GM23338 (cell line): ENCODE measurements at regions not wholly inside any gene's neighbourhood (a gene's known extent, or its start where the extent isn't known, plus 50 kb on each side); places are given as distances from the start of the nearest gene placed in this dataset.

Experiments
- ATAC-seq: fragments of 200-7000 bp; cut with Tn5 transposase; 3 replicates; pipeline ENCODE4 v1.9.1; 2020
- DNase-seq: peaks from one replicate; pipeline ENCODE4 v3.0.0-alpha.2; 2015; ENCODE audit warnings: low spot score
- H2AFZ ChIP-seq: fragments of 200-600 bp; sonication (generic); 2 replicates; pipeline ENCODE4 v1.8.0; 2016; ENCODE audit warnings: antibody characterized with exemption, mild to moderate bottlenecking, moderate library complexity
- H3F3A ChIP-seq: fragments of 200-600 bp; sonication (generic); replicated peaks from 2 replicates; pipeline ENCODE4 v1.8.0; 2017; ENCODE audit warnings: antibody characterized with exemption, mixed run types, low read depth
- H3K27ac ChIP-seq: fragments of 200-600 bp; sonication (generic); 2 replicates; pipeline ENCODE4 v1.6.1; 2016; ENCODE audit warnings: low read depth
- H3K27me3 ChIP-seq: fragments of 200-600 bp; sonication (generic); 2 replicates; pipeline ENCODE4 v1.8.0; 2016; ENCODE audit warnings: mild to moderate bottlenecking, mixed run types, moderate library complexity; ENCODE audit not compliant: insufficient read depth
- H3K36me3 ChIP-seq: fragments of 200-600 bp; sonication (generic); 2 replicates; pipeline ENCODE4 v1.8.0; 2016; ENCODE audit warnings: mild to moderate bottlenecking; ENCODE audit not compliant: insufficient read depth
- H3K4me1 ChIP-seq: fragments of 200-600 bp; sonication (generic); 2 replicates; pipeline ENCODE4 v1.8.0; 2016; ENCODE audit warnings: mild to moderate bottlenecking, moderate library complexity; ENCODE audit not compliant: insufficient read depth
- H3K4me2 ChIP-seq: fragments of 200-600 bp; sonication (generic); 2 replicates; pipeline ENCODE4 v1.7.1; 2017; ENCODE audit warnings: mixed run types
- H3K4me3 ChIP-seq: fragments of 200-600 bp; sonication (generic); 2 replicates; pipeline ENCODE4 v1.6.1; 2016; ENCODE audit warnings: mixed run types
- H3K79me2 ChIP-seq: fragments of 200-600 bp; sonication (generic); replicated peaks from 2 replicates; pipeline ENCODE4 v1.8.0; 2017; ENCODE audit warnings: mild to moderate bottlenecking; ENCODE audit not compliant: insufficient read depth
- H3K9me2 ChIP-seq: fragments of 200-600 bp; sonication (generic); 2 replicates; pipeline ENCODE4 v1.8.0; 2017; ENCODE audit not compliant: insufficient read depth
- H4K20me1 ChIP-seq: fragments of 200-600 bp; sonication (generic); replicated peaks from 2 replicates; pipeline ENCODE4 v1.8.0; 2017; ENCODE audit warnings: mild to moderate bottlenecking; ENCODE audit not compliant: insufficient read depth
- H3K27ac Mint-ChIP-seq: 2 replicates; pipeline ENCODE4 v1.8.0; 2020; ENCODE audit warnings: inconsistent platforms, mild to moderate bottlenecking, moderate library complexity, mixed read lengths
- H3K27me3 Mint-ChIP-seq: 3 replicates; pipeline ENCODE4 v1.8.0; 2022; ENCODE audit warnings: low read depth, mild to moderate bottlenecking, moderate library complexity, mixed read lengths, inconsistent platforms; ENCODE audit not compliant: insufficient read depth, poor library complexity
- H3K36me3 Mint-ChIP-seq: 3 replicates; pipeline ENCODE4 v1.8.0; 2021; ENCODE audit warnings: low read depth, mild to moderate bottlenecking, inconsistent platforms, moderate library complexity, mixed read lengths
- H3K4me1 Mint-ChIP-seq: 3 replicates; pipeline ENCODE4 v1.8.0; 2020; ENCODE audit warnings: mild to moderate bottlenecking, inconsistent platforms, mixed read lengths
- H3K4me3 Mint-ChIP-seq: 3 replicates; pipeline ENCODE4 v1.8.0; 2021; ENCODE audit warnings: moderate library complexity, mild to moderate bottlenecking, inconsistent platforms, mixed read lengths
- H3K9me3 Mint-ChIP-seq: 3 replicates; pipeline ENCODE4 v1.8.0; 2020; ENCODE audit warnings: moderate library complexity, mild to moderate bottlenecking, inconsistent platforms, mixed read lengths
- CREB1 ChIP-seq: fragments of 250-450 bp; sonication (Bioruptor Pico); IDR thresholded peaks from 2 replicates; pipeline ENCODE4 v1.5.0; 2020; ENCODE audit warnings: low read depth, mild to moderate bottlenecking, moderate library complexity
- POLR2AphosphoS5 ChIP-seq: IDR thresholded peaks from 2 replicates; pipeline ENCODE4 v1.6.1; 2016; ENCODE audit warnings: antibody characterized with exemption, low read depth
- STAT1 ChIP-seq: IDR thresholded peaks from one replicate; pipeline ENCODE4 v1.6.1; 2016; ENCODE audit warnings: antibody characterized with exemption; ENCODE audit not compliant: unreplicated experiment
- ZNF114 ChIP-seq: fragments of 250-450 bp; sonication (Bioruptor Pico); IDR thresholded peaks from 2 replicates; pipeline ENCODE4 v1.5.0; 2020; ENCODE audit warnings: mild to moderate bottlenecking, moderate library complexity
- ZNF331 ChIP-seq: fragments of 250-450 bp; sonication (Bioruptor Pico); IDR thresholded peaks from 2 replicates; pipeline ENCODE4 v1.5.0; 2020; ENCODE audit warnings: low read depth, mild to moderate bottlenecking, moderate library complexity
- TF ChIP-seq, protein P1 (sequence below): IDR thresholded peaks from one replicate; pipeline ENCODE4 v1.6.1; 2018; ENCODE audit warnings: antibody characterized with exemption; ENCODE audit not compliant: unreplicated experiment
- TF ChIP-seq, protein P2 (sequence below), 2 experiments: fragments of 200-600 bp in 1 of 2; sonication (generic) in 1 of 2; conservative IDR thresholded peaks; 2 replicates each; pipeline versions ENCODE4 v1.5.1 to v1.6.1; 2016 to 2017; ENCODE audit warnings: antibody characterized with exemption in 2 of 2, low read depth in 2 of 2, mild to moderate bottlenecking in 2 of 2, moderate library complexity in 1 of 2
- TF ChIP-seq, protein P3 (sequence below): fragments of 250-450 bp; sonication (Bioruptor Pico); IDR thresholded peaks from 2 replicates; pipeline ENCODE4 v1.5.0; 2020; ENCODE audit warnings: mild to moderate bottlenecking, moderate library complexity
- TF ChIP-seq, protein P4 (sequence below): IDR thresholded peaks from 2 replicates; pipeline ENCODE4 v1.6.1; 2016; ENCODE audit warnings: antibody characterized with exemption

DNA sequence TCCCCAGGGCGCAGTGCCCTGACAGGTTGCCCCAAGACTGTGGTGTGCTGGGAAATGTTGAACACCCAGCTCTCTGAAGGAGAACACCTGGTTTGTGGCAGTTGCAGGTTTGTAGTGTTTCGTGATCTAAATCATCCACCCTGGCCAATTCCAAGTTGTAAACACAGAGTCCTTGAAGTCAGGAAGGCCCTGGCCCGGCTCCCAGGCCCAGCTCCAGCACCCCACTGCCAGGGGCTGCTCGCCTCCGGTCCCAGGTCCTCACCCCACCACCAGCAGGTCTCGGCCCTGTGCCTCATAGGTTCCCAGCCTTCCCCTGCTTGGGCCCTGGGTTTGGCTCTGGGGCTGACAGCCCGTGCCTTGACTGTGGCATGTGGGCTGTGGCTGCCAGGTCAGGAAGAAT is 121.4 kb upstream of the MLN start:
- no peaks in the 10 kb centered on the region for H3K79me2 ChIP-seq
- no peaks in the 10 kb centered on the region for H3K36me3 ChIP-seq
- H3F3A ChIP-seq: no peaks in the 10 kb centered on the region
- no peak overlapping the region for H3K4me3 ChIP-seq
- H3K27me3 Mint-ChIP-seq: peaks cover 12% of the 10 kb centered on the region
- peaks cover 6% of the 10 kb centered on the region; the same call in 2 of the 3 replicates for H3K36me3 Mint-ChIP-seq
- DNase-seq (no peak), ATAC-seq (no peak)
- H3K27ac Mint-ChIP-seq: no peak overlapping the region
- peaks cover 5% of the 10 kb centered on the region; the same call in 2 of the 3 replicates for H3K9me3 Mint-ChIP-seq
- no peaks in the 10 kb centered on the region for H3K27me3 ChIP-seq
- H3K4me1 ChIP-seq: peaks cover 13% of the 10 kb centered on the region; the same call in 1 of the 2 replicates
- TF ChIP-seq, protein P1, sequence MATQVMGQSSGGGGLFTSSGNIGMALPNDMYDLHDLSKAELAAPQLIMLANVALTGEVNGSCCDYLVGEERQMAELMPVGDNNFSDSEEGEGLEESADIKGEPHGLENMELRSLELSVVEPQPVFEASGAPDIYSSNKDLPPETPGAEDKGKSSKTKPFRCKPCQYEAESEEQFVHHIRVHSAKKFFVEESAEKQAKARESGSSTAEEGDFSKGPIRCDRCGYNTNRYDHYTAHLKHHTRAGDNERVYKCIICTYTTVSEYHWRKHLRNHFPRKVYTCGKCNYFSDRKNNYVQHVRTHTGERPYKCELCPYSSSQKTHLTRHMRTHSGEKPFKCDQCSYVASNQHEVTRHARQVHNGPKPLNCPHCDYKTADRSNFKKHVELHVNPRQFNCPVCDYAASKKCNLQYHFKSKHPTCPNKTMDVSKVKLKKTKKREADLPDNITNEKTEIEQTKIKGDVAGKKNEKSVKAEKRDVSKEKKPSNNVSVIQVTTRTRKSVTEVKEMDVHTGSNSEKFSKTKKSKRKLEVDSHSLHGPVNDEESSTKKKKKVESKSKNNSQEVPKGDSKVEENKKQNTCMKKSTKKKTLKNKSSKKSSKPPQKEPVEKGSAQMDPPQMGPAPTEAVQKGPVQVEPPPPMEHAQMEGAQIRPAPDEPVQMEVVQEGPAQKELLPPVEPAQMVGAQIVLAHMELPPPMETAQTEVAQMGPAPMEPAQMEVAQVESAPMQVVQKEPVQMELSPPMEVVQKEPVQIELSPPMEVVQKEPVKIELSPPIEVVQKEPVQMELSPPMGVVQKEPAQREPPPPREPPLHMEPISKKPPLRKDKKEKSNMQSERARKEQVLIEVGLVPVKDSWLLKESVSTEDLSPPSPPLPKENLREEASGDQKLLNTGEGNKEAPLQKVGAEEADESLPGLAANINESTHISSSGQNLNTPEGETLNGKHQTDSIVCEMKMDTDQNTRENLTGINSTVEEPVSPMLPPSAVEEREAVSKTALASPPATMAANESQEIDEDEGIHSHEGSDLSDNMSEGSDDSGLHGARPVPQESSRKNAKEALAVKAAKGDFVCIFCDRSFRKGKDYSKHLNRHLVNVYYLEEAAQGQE: no peak
- TF ChIP-seq ZNF114 (CRISPR knock-in tag) (no peak), CREB1 (CRISPR knock-in tag) (no peak), POLR2AphosphoS5 (no peak)
- no peak overlapping the region for H3K27ac ChIP-seq
- peaks cover 19% of the 10 kb centered on the region for H3K4me1 Mint-ChIP-seq
- H3K4me3 Mint-ChIP-seq: no peak overlapping the region
- no peak overlapping the region for H2AFZ ChIP-seq
- no peaks in the 10 kb centered on the region for H4K20me1 ChIP-seq
- H3K9me2 ChIP-seq: no peaks in the 10 kb centered on the region
- no peak overlapping the region for H3K4me2 ChIP-seq

DNA sequence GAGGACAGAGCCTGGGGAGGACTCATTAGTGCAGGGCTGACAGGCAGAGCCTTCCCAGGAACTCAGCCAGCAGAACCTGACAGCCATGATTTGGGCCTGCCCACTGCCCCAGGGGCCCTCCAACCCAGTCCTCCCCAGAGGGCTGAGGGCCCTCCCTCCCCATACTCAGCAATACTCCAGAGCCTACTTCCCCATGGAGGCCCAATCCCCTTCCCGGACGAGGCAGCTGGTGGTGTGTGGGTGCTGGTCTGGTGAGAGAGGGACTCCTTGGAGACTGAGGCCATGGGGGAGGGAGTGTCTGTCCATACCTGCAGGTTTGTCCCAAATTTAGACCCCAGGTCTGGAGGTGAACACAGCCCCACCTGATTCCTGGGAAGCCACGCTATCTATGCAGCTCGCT is 120.9 kb upstream of the MLN start:
- no peaks in the 10 kb centered on the region for H3F3A ChIP-seq
- peaks cover 9% of the 10 kb centered on the region for H3K27me3 Mint-ChIP-seq
- no peak overlapping the region for H3K4me2 ChIP-seq
- no peak overlapping the region for H3K4me3 ChIP-seq
- H3K9me3 Mint-ChIP-seq: peaks cover 5% of the 10 kb centered on the region; the same call in 2 of the 3 replicates
- H3K4me3 Mint-ChIP-seq: no peak overlapping the region
- peaks cover 6% of the 10 kb centered on the region; the same call in 2 of the 3 replicates for H3K36me3 Mint-ChIP-seq
- DNase-seq (no peak), ATAC-seq (no peak)
- H3K36me3 ChIP-seq: no peaks in the 10 kb centered on the region
- no peaks in the 10 kb centered on the region for H4K20me1 ChIP-seq
- H3K27ac ChIP-seq: no peak overlapping the region
- H3K27ac Mint-ChIP-seq: no peak overlapping the region
- H3K4me1 Mint-ChIP-seq: peaks cover 19% of the 10 kb centered on the region
- H2AFZ ChIP-seq: no peak overlapping the region
- H3K4me1 ChIP-seq: peaks cover 13% of the 10 kb centered on the region; the same call in 1 of the 2 replicates
- H3K9me2 ChIP-seq: no peaks in the 10 kb centered on the region
- no peaks in the 10 kb centered on the region for H3K27me3 ChIP-seq
- TF ChIP-seq STAT1: no peak
- no peak for TF ChIP-seq ZNF114 (CRISPR knock-in tag)
- TF ChIP-seq, protein P2, sequence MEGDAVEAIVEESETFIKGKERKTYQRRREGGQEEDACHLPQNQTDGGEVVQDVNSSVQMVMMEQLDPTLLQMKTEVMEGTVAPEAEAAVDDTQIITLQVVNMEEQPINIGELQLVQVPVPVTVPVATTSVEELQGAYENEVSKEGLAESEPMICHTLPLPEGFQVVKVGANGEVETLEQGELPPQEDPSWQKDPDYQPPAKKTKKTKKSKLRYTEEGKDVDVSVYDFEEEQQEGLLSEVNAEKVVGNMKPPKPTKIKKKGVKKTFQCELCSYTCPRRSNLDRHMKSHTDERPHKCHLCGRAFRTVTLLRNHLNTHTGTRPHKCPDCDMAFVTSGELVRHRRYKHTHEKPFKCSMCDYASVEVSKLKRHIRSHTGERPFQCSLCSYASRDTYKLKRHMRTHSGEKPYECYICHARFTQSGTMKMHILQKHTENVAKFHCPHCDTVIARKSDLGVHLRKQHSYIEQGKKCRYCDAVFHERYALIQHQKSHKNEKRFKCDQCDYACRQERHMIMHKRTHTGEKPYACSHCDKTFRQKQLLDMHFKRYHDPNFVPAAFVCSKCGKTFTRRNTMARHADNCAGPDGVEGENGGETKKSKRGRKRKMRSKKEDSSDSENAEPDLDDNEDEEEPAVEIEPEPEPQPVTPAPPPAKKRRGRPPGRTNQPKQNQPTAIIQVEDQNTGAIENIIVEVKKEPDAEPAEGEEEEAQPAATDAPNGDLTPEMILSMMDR (conservative IDR thresholded peaks at IDR 0.05; ENCODE audit: low read depth in 2 of 2): no peak
- TF ChIP-seq, protein P3, sequence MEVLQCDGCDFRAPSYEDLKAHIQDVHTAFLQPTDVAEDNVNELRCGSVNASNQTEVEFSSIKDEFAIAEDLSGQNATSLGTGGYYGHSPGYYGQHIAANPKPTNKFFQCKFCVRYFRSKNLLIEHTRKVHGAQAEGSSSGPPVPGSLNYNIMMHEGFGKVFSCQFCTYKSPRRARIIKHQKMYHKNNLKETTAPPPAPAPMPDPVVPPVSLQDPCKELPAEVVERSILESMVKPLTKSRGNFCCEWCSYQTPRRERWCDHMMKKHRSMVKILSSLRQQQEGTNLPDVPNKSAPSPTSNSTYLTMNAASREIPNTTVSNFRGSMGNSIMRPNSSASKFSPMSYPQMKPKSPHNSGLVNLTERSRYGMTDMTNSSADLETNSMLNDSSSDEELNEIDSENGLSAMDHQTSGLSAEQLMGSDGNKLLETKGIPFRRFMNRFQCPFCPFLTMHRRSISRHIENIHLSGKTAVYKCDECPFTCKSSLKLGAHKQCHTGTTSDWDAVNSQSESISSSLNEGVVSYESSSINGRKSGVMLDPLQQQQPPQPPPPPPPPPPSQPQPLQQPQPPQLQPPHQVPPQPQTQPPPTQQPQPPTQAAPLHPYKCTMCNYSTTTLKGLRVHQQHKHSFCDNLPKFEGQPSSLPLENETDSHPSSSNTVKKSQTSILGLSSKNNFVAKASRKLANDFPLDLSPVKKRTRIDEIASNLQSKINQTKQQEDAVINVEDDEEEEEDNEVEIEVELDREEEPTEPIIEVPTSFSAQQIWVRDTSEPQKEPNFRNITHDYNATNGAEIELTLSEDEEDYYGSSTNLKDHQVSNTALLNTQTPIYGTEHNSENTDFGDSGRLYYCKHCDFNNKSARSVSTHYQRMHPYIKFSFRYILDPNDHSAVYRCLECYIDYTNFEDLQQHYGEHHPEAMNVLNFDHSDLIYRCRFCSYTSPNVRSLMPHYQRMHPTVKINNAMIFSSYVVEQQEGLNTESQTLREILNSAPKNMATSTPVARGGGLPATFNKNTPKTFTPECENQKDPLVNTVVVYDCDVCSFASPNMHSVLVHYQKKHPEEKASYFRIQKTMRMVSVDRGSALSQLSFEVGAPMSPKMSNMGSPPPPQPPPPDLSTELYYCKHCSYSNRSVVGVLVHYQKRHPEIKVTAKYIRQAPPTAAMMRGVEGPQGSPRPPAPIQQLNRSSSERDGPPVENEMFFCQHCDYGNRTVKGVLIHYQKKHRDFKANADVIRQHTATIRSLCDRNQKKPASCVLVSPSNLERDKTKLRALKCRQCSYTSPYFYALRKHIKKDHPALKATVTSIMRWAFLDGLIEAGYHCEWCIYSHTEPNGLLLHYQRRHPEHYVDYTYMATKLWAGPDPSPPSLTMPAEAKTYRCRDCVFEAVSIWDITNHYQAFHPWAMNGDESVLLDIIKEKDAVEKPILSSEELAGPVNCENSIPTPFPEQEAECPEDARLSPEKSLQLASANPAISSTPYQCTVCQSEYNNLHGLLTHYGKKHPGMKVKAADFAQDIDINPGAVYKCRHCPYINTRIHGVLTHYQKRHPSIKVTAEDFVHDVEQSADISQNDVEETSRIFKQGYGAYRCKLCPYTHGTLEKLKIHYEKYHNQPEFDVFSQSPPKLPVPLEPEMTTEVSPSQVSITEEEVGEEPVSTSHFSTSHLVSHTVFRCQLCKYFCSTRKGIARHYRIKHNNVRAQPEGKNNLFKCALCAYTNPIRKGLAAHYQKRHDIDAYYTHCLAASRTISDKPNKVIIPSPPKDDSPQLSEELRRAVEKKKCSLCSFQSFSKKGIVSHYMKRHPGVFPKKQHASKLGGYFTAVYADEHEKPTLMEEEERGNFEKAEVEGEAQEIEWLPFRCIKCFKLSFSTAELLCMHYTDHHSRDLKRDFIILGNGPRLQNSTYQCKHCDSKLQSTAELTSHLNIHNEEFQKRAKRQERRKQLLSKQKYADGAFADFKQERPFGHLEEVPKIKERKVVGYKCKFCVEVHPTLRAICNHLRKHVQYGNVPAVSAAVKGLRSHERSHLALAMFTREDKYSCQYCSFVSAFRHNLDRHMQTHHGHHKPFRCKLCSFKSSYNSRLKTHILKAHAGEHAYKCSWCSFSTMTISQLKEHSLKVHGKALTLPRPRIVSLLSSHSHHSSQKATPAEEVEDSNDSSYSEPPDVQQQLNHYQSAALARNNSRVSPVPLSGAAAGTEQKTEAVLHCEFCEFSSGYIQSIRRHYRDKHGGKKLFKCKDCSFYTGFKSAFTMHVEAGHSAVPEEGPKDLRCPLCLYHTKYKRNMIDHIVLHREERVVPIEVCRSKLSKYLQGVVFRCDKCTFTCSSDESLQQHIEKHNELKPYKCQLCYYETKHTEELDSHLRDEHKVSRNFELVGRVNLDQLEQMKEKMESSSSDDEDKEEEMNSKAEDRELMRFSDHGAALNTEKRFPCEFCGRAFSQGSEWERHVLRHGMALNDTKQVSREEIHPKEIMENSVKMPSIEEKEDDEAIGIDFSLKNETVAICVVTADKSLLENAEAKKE (CRISPR knock-in tag): no peak
- no peak for TF ChIP-seq ZNF331 (CRISPR knock-in tag)
- TF ChIP-seq POLR2AphosphoS5: no peak
- TF ChIP-seq, protein P4, sequence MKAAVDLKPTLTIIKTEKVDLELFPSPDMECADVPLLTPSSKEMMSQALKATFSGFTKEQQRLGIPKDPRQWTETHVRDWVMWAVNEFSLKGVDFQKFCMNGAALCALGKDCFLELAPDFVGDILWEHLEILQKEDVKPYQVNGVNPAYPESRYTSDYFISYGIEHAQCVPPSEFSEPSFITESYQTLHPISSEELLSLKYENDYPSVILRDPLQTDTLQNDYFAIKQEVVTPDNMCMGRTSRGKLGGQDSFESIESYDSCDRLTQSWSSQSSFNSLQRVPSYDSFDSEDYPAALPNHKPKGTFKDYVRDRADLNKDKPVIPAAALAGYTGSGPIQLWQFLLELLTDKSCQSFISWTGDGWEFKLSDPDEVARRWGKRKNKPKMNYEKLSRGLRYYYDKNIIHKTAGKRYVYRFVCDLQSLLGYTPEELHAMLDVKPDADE: no peak
- H3K79me2 ChIP-seq: no peaks in the 10 kb centered on the region
